C4-2B (cell line): ENCODE measurements at regions not wholly inside any gene's neighbourhood (a gene's known extent, or its start where the extent isn't known, plus 50 kb on each side); places are given as distances from the start of the nearest gene placed in this dataset.

Experiments used
- H3K27ac ChIP-seq: fragments of 450-650 bp; 2 replicates; pipeline ENCODE4 v1.5.1; 2017
- ZFX ChIP-seq: fragments of 450-650 bp; IDR thresholded peaks from 2 replicates; pipeline ENCODE4 v1.6.1; 2017
- TF ChIP-seq, protein P1 (sequence below): fragments of 450-650 bp; conservative IDR thresholded peaks from 2 replicates; pipeline ENCODE4 v1.5.1; 2017; ENCODE audit warnings: mild to moderate bottlenecking

- no peak overlapping the region for H3K27ac ChIP-seq
Measured at GRCh38 chr14:76583805-76584204, 177.5 kb upstream of the VASH1 start.

DNA sequence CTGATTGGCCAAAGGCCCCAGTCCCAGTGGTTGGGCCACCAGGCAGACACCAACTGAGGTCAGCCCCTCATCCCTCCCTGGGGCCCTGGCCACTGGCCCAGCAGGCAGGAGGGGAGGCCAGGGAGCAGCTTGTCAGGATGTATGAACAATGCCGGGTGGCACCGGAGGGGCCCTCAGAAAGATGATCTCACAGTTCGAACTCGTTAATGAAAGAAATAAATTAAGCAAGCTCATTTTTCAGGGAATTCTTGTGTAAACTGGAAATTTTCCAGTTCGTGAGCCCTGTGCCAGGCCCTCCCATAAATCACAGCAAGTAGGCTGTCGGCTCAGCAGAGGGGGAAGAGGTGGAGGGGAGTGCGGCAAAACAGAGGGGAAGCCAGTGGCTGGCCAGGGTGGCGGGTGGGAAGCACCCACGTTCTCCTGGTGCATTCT lies 177.0 kb upstream of the VASH1 start:
- H3K27ac ChIP-seq, result no peak overlapping the region
- TF ChIP-seq, protein P1, sequence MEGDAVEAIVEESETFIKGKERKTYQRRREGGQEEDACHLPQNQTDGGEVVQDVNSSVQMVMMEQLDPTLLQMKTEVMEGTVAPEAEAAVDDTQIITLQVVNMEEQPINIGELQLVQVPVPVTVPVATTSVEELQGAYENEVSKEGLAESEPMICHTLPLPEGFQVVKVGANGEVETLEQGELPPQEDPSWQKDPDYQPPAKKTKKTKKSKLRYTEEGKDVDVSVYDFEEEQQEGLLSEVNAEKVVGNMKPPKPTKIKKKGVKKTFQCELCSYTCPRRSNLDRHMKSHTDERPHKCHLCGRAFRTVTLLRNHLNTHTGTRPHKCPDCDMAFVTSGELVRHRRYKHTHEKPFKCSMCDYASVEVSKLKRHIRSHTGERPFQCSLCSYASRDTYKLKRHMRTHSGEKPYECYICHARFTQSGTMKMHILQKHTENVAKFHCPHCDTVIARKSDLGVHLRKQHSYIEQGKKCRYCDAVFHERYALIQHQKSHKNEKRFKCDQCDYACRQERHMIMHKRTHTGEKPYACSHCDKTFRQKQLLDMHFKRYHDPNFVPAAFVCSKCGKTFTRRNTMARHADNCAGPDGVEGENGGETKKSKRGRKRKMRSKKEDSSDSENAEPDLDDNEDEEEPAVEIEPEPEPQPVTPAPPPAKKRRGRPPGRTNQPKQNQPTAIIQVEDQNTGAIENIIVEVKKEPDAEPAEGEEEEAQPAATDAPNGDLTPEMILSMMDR, result no peak
- TF ChIP-seq ZFX, result no peak

More at GRCh38 chr14:76583805-76584204, 177.5 kb upstream of the VASH1 start:
- TF ChIP-seq ZFX, result no peak
- TF ChIP-seq, protein P1, result no peak

DNA sequence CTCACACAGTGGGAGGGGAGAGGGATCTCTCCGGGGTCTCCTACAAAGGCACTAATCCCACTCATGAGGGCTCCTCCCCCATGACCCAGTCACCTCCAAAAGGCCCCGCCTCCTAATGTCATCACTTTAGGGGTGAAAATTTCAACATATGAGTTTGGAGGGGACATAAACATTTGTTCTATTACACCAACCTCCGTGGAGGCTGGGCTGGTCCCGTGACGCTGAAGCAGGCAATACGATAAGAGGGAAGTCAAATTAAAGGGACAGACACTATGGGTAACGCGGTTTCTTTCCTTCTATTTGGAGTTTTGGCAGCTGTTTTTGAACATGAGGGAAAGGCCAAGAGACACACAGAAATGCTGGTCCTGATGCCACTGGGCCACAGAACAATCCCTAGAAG lies 175.7 kb upstream of the VASH1 start:
- TF ChIP-seq ZFX, result no peak
- TF ChIP-seq, protein P1, result no peak
- no peak overlapping the region for H3K27ac ChIP-seq

DNA sequence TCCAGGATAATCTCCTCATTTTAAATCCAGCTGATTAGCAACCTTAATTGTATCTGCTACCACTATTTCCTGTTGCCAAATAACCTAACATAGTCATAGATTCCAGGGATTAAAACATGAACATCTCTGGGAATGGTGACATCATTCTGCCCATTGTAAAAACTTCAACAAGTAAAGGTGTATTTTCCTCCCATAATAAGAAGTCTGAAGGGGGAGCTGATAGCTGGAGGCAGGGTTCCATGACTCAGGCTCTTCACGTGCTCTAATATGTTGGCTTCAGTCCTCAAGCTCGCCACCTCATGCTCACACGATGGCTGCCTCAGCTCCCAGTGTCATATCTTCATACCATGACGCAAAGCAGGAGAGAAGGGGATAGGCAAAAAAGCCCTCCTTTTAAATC lies 172.0 kb upstream of the VASH1 start:
- no peak overlapping the region for H3K27ac ChIP-seq
- no peak for TF ChIP-seq ZFX
- TF ChIP-seq, protein P1, result no peak

- TF ChIP-seq, protein P1, result no peak
- TF ChIP-seq ZFX, result no peak
- no peak overlapping the region for H3K27ac ChIP-seq
Measured at GRCh38 chr14:76591266-76591665, 170.0 kb upstream of the VASH1 start.

DNA sequence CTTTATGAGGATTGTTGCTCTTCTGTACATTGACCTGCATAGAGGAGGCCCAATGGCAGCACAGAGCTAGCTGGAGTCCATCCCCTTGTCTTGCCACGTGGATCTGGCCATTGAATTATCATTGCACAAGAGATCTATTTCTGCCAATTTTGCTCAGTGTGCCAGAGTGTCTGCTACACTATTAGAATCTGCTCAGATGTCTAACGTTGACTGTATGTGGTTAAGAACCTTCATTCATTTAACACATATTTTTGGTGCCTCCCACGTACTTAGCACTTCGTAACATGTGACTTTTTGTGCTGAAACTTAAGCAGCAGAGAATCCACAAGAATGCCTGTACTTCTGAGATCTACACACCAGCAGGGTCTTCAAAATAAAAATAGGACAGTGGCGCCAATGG lies 166.0 kb upstream of the VASH1 start:
- TF ChIP-seq, protein P1, result no peak
- no peak for TF ChIP-seq ZFX
- no peak overlapping the region for H3K27ac ChIP-seq

DNA sequence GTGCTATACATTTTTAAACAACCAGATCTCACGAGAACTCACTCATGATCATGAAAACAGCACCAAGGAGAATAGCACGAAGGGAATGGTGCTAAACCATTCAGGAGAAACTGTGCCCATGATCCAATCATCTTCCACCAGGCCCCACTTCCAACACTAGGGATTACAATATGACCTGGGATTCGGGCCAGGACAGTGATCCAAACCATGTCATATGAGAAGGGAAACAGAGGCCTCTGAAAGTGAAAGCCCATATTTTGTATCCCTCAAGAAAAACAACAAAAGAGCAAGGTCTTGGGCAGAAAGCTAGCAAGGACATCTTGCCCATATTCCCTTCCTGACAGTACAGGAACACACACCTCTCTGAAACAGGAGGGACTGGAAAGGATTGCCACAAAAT lies 163.9 kb upstream of the VASH1 start:
- TF ChIP-seq ZFX, result no peak
- no peak overlapping the region for H3K27ac ChIP-seq

DNA sequence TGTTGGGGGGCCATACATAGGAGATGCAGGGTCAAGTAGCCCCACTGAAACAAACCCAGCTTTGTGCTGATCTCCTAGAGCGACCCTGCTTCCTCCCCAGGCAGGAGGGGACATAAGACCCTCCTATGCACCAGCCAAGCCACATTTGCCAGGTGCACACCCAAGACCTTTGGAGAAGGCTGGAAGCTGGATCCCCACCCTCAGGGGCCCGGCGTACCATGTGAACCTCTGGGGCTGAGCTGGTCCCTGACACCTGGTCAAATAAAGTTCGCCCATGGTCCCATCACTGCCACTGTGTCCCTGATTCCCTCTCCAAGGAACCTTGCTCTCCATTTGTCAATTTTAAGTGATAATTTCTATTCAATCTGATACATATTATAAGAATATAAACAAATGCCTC lies 162.1 kb upstream of the VASH1 start:
- no peak overlapping the region for H3K27ac ChIP-seq
- TF ChIP-seq ZFX, result no peak
- TF ChIP-seq, protein P1, result no peak
